PC-3 (cell line): ENCODE measurements at regions not wholly inside any gene's neighbourhood (a gene's known extent, or its start where the extent isn't known, plus 50 kb on each side); places are given as distances from the start of the nearest gene placed in this dataset.

Source experiments
- EZH2 ChIP-seq: fragments of 300-600 bp; sonication (generic); IDR thresholded peaks from one replicate; pipeline ENCODE4 v1.6.1; 2017; ENCODE audit warnings: antibody characterized with exemption, mild to moderate bottlenecking, low read length; ENCODE audit not compliant: unreplicated experiment
- TF ChIP-seq, protein P1 (sequence below): fragments of 300-600 bp; sonication (generic); conservative IDR thresholded peaks from 2 replicates; pipeline ENCODE4 v1.5.1; 2017; ENCODE audit warnings: antibody characterized with exemption, low read depth, mild to moderate bottlenecking, low read length

DNA sequence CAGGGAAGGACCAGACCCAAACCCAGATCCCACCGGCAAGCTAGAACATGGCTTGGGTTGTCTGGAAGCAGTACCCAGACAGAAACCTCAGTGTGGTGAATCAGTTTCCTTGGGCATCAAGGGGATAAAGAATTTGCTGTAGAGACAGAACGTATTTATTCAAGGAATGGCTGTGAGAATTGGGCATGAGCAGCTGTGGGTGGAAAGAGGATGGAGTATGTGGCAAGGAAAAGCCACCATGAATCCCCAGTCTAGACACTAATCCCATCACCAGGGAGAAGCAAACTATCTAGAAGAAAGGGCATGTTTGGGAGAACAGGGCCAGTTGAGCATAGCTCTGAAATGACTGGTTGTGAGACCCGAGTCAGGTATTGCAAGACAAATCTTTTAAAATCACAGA, 109.2 kb downstream of the TOMM20 start:
- TF ChIP-seq, protein P1, sequence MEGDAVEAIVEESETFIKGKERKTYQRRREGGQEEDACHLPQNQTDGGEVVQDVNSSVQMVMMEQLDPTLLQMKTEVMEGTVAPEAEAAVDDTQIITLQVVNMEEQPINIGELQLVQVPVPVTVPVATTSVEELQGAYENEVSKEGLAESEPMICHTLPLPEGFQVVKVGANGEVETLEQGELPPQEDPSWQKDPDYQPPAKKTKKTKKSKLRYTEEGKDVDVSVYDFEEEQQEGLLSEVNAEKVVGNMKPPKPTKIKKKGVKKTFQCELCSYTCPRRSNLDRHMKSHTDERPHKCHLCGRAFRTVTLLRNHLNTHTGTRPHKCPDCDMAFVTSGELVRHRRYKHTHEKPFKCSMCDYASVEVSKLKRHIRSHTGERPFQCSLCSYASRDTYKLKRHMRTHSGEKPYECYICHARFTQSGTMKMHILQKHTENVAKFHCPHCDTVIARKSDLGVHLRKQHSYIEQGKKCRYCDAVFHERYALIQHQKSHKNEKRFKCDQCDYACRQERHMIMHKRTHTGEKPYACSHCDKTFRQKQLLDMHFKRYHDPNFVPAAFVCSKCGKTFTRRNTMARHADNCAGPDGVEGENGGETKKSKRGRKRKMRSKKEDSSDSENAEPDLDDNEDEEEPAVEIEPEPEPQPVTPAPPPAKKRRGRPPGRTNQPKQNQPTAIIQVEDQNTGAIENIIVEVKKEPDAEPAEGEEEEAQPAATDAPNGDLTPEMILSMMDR = no peak
- TF ChIP-seq EZH2 = no peak
